ENCODE measurements at regions not wholly inside any gene's neighbourhood (a gene's known extent, or its start where the extent isn't known, plus 50 kb on each side); places are given as distances from the start of the nearest gene placed in this dataset.
"Not testable (repeated sequence)": the region's sequence is repeated elsewhere in the genome, so short reads cannot be mapped to it uniquely, and the experiment has no call there.

DNA sequence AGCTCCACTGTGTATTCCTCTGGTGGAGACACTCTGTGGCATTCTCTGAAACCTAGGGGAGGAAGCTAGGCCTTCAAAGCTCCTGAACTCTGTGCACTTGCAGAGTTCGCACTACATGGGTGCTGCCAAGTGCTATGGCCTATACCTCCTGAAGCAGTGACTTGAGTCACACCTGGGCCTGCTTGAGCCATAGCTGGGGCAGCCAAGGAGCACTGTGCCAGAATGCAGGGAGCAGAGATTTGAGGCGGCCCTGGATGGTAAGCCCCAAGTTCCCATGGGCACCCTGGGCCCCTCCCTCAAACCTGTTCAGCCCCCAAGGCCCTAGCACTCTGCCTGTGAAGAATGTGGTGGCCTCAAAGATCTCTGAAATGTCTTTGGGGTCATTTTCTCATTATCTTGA, 212.9 kb downstream of the SPATA31A6 start:
- no peak overlapping the region for H2AFZ ChIP-seq (ENCODE audit: low read depth, low read length)
- no peaks in the 10 kb centered on the region for H3K9me1 ChIP-seq (replicated peaks; ENCODE audit: control insufficient read depth, extremely low read depth, insufficient read depth, low read length)
- no peak for TF ChIP-seq EZH2 (IDR thresholded peaks at IDR 0.05; ENCODE audit: borderline replicate concordance, low read depth, low read length, severe bottlenecking)
- no peak for TF ChIP-seq POLR2A (IDR thresholded peaks at IDR 0.05; ENCODE audit: low read depth, low read length)
- TF ChIP-seq JUN (IDR thresholded peaks at IDR 0.05; ENCODE audit: borderline replicate concordance, insufficient read depth, insufficient read length, low read depth): no peak
- TF ChIP-seq, protein P1, sequence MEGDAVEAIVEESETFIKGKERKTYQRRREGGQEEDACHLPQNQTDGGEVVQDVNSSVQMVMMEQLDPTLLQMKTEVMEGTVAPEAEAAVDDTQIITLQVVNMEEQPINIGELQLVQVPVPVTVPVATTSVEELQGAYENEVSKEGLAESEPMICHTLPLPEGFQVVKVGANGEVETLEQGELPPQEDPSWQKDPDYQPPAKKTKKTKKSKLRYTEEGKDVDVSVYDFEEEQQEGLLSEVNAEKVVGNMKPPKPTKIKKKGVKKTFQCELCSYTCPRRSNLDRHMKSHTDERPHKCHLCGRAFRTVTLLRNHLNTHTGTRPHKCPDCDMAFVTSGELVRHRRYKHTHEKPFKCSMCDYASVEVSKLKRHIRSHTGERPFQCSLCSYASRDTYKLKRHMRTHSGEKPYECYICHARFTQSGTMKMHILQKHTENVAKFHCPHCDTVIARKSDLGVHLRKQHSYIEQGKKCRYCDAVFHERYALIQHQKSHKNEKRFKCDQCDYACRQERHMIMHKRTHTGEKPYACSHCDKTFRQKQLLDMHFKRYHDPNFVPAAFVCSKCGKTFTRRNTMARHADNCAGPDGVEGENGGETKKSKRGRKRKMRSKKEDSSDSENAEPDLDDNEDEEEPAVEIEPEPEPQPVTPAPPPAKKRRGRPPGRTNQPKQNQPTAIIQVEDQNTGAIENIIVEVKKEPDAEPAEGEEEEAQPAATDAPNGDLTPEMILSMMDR (IDR thresholded peaks at IDR 0.05; ENCODE audit: extremely low read depth in 1 of 2, insufficient read depth in 1 of 2, low read depth in 1 of 2, low read length in 2 of 2): no peak
- TF ChIP-seq, protein P2, sequence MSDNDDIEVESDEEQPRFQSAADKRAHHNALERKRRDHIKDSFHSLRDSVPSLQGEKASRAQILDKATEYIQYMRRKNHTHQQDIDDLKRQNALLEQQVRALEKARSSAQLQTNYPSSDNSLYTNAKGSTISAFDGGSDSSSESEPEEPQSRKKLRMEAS (IDR thresholded peaks at IDR 0.05; ENCODE audit: insufficient read depth, insufficient read length): no peak
- TF ChIP-seq GATA2 (IDR thresholded peaks at IDR 0.05; ENCODE audit: insufficient read depth, insufficient read length, low read depth, low read length): no peak
- TF ChIP-seq MYC (IDR thresholded peaks at IDR 0.05; ENCODE audit: low read depth, low read length): no peak
- TF ChIP-seq POLR2AphosphoS5 (IDR thresholded peaks at IDR 0.05; ENCODE audit: insufficient read depth, low read depth, low read length): no peak
- H3K36me3 ChIP-seq (ENCODE audit: control insufficient read depth in 2 of 2, extremely low read depth in 1 of 2, insufficient read depth in 2 of 2, low read length in 2 of 2): no peaks in the 10 kb centered on the region
- CTCF ChIA-PET: no interaction called here
- H3K4me3 ChIP-seq (replicated peaks in 1 of 3; ENCODE audit: insufficient read depth in 1 of 3, low read depth in 1 of 3, low read length in 3 of 3): no peak overlapping the region
- intact Hi-C loops (cut with micrococcal nuclease) (no loop called here), dilution Hi-C loops (cut with MboI; ENCODE audit: extremely low pct_ligation_motif_present, low sequenced_read_pairs) (no loop called here)
- FAIRE-seq (no peak), DNase-seq (ENCODE audit: low read depth, low spot score) (no peak)
- H3K27ac ChIP-seq (ENCODE audit: insufficient read depth, low read depth, low read length): no peak overlapping the region
- no peaks in the 10 kb centered on the region for H3K27me3 ChIP-seq (ENCODE audit: control insufficient read depth in 2 of 2, insufficient read depth in 2 of 2, low read length in 2 of 2)
- H3K4me2 ChIP-seq (ENCODE audit: insufficient read depth, low read length): no peak overlapping the region
- POLR2A ChIA-PET: no interaction called here
- H3K9ac ChIP-seq (replicated peaks; ENCODE audit: extremely low read depth, insufficient read depth, low read length): no peak overlapping the region
- no TSS peak for BruUV-seq (replicated peaks)
- no peaks in the 10 kb centered on the region for H3K4me1 ChIP-seq (ENCODE audit: control insufficient read depth, extremely low read depth, insufficient read depth, low read length)
- no peaks in the 10 kb centered on the region for H3K79me2 ChIP-seq (ENCODE audit: control insufficient read depth, insufficient read depth, low read length)
- H4K20me1 ChIP-seq (replicated peaks; ENCODE audit: control insufficient read depth, extremely low read depth, insufficient read depth, low read length): no peaks in the 10 kb centered on the region
- H3K9me3 ChIP-seq (replicated peaks; ENCODE audit: control insufficient read depth, insufficient read depth, low read length): no peaks in the 10 kb centered on the region

DNA sequence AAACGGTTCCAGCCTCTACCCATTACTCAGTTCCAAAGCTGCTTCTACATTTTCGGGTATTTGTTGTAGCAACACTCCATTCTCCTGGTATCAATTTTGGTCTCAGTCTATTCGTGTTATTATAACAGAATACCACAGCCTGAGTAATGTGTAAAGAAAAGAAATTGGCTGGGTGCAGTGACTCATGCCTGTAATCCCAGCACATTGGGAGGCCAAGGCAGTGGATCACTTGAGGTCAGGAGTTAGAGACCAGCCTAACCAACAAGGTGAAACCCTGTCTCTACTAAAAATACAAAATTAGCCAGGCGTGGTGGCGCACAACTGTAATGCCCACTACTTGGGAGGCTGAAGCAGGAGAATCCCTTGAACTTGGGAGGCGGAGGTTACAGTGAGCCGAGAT, 213.9 kb downstream of the SPATA31A6 start:
- H3K36me3 ChIP-seq (ENCODE audit: control insufficient read depth in 2 of 2, extremely low read depth in 1 of 2, insufficient read depth in 2 of 2, low read length in 2 of 2); H3K9me1 ChIP-seq (replicated peaks; ENCODE audit: control insufficient read depth, extremely low read depth, insufficient read depth, low read length); H3K27ac ChIP-seq (ENCODE audit: insufficient read depth, low read depth, low read length); DNase-seq (ENCODE audit: low read depth, low spot score); H3K79me2 ChIP-seq (ENCODE audit: control insufficient read depth, insufficient read depth, low read length); H3K9me3 ChIP-seq (replicated peaks; ENCODE audit: control insufficient read depth, insufficient read depth, low read length); H2AFZ ChIP-seq (ENCODE audit: low read depth, low read length); intact Hi-C loops (cut with micrococcal nuclease); H4K20me1 ChIP-seq (replicated peaks; ENCODE audit: control insufficient read depth, extremely low read depth, insufficient read depth, low read length); BruUV-seq (replicated peaks); FAIRE-seq; H3K9ac ChIP-seq (replicated peaks; ENCODE audit: extremely low read depth, insufficient read depth, low read length); POLR2A ChIA-PET; H3K4me1 ChIP-seq (ENCODE audit: control insufficient read depth, extremely low read depth, insufficient read depth, low read length); dilution Hi-C loops (cut with MboI; ENCODE audit: extremely low pct_ligation_motif_present, low sequenced_read_pairs); H3K4me3 ChIP-seq (replicated peaks in 1 of 3; ENCODE audit: insufficient read depth in 1 of 3, low read depth in 1 of 3, low read length in 3 of 3); H3K4me2 ChIP-seq (ENCODE audit: insufficient read depth, low read length); CTCF ChIA-PET; H3K27me3 ChIP-seq (ENCODE audit: control insufficient read depth in 2 of 2, insufficient read depth in 2 of 2, low read length in 2 of 2): not testable (repeated sequence)

DNA sequence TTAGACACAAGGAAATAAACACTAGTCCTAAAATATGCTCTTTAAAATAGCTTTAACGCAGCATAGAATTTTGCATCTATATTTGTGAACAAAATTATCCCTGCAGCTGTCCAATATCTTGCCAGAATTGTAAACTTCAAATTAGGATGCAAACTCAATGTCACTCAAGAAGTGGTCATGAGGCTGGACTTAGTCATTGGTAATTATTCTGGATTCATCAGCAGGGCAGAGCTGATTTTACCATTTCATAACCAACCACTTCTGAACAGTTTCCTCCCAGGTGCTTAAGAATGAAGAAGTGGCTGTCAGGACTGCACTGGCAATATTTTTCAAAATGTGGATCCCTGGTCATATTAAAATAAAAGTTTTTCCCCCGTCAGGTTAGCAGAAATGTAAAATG, 219.5 kb downstream of the SPATA31A6 start:
- H3K4me1 ChIP-seq (ENCODE audit: control insufficient read depth, extremely low read depth, insufficient read depth, low read length); H3K36me3 ChIP-seq (ENCODE audit: control insufficient read depth in 2 of 2, extremely low read depth in 1 of 2, insufficient read depth in 2 of 2, low read length in 2 of 2); intact Hi-C loops (cut with micrococcal nuclease); H3K27ac ChIP-seq (ENCODE audit: insufficient read depth, low read depth, low read length); H3K9ac ChIP-seq (replicated peaks; ENCODE audit: extremely low read depth, insufficient read depth, low read length); BruUV-seq (replicated peaks); H4K20me1 ChIP-seq (replicated peaks; ENCODE audit: control insufficient read depth, extremely low read depth, insufficient read depth, low read length); H3K9me1 ChIP-seq (replicated peaks; ENCODE audit: control insufficient read depth, extremely low read depth, insufficient read depth, low read length); CTCF ChIA-PET; H3K4me3 ChIP-seq (replicated peaks in 1 of 3; ENCODE audit: insufficient read depth in 1 of 3, low read depth in 1 of 3, low read length in 3 of 3); DNase-seq (ENCODE audit: low read depth, low spot score); H3K79me2 ChIP-seq (ENCODE audit: control insufficient read depth, insufficient read depth, low read length); H3K9me3 ChIP-seq (replicated peaks; ENCODE audit: control insufficient read depth, insufficient read depth, low read length); H2AFZ ChIP-seq (ENCODE audit: low read depth, low read length); H3K27me3 ChIP-seq (ENCODE audit: control insufficient read depth in 2 of 2, insufficient read depth in 2 of 2, low read length in 2 of 2); FAIRE-seq; H3K4me2 ChIP-seq (ENCODE audit: insufficient read depth, low read length); POLR2A ChIA-PET; dilution Hi-C loops (cut with MboI; ENCODE audit: extremely low pct_ligation_motif_present, low sequenced_read_pairs): not testable (repeated sequence)
